IMR-90 (cell line): ENCODE measurements at regions not wholly inside any gene's neighbourhood (a gene's known extent, or its start where the extent isn't known, plus 50 kb on each side); places are given as distances from the start of the nearest gene placed in this dataset.
"Not testable (repeated sequence)": the region's sequence is repeated elsewhere in the genome, so short reads cannot be mapped to it uniquely, and the experiment has no call there.

Experiments
- ATAC-seq: fragments of 200-7000 bp; cut with Tn5 transposase; 2 replicates; pipeline ENCODE4 v1.9.1; 2020; ENCODE audit warnings: low read depth, mild to moderate bottlenecking, moderate library complexity
- BruUV-seq: library from RNA; stranded (reverse); fragments of 400-500 nt; replicated peaks from 2 replicates; lab custom pipeline; 2021; lab: Mats Ljungman, UMichigan
- CTCF ChIA-PET: fragments of 300-600 bp; formaldehyde crosslinking; extraction: SDS; loops from one replicate; lab custom pipeline; 2021; ENCODE audit warnings: antibody characterized with exemption; lab: Yijun Ruan, JAX
- POLR2A ChIA-PET: fragments of 300-600 bp; sonication (Branson Sonifier 250); formaldehyde crosslinking; loops from one replicate; lab custom pipeline; 2022; ENCODE audit warnings: antibody characterized with exemption; ENCODE audit not compliant: unreplicated experiment; lab: Charles Lee
- DNase-seq: peaks from one replicate; pipeline ENCODE4 v3.0.0; 2013
- H2AFZ ChIP-seq: replicated peaks from 2 replicates; pipeline ENCODE3; 2013; ENCODE audit warnings: low read length, mild to moderate bottlenecking; ENCODE audit not compliant: poor library complexity
- H2AK5ac ChIP-seq: 2 replicates; pipeline ENCODE4 v1.6.1; 2013; ENCODE audit warnings: low read depth, low read length, inconsistent platforms
- H2AK9ac ChIP-seq: replicated peaks from 2 replicates; pipeline ENCODE3; 2013; ENCODE audit warnings: mild to moderate bottlenecking, low read depth, low read length, moderate library complexity; ENCODE audit not compliant: poor library complexity
- H2BK120ac ChIP-seq: 2 replicates; pipeline ENCODE4 v1.6.1; 2013; ENCODE audit warnings: low read depth, low read length, inconsistent platforms
- H2BK15ac ChIP-seq: 3 replicates; pipeline ENCODE4 v1.6.1; 2013; ENCODE audit warnings: low read depth, low read length, inconsistent platforms
- H2BK20ac ChIP-seq: 2 replicates; pipeline ENCODE4 v1.6.1; 2013; ENCODE audit warnings: low read depth, mild to moderate bottlenecking, inconsistent platforms, low read length, moderate library complexity
- H2BK5ac ChIP-seq: 2 replicates; pipeline ENCODE4 v1.6.1; 2013; ENCODE audit warnings: mild to moderate bottlenecking, low read depth, low read length, inconsistent platforms; ENCODE audit not compliant: poor library complexity, severe bottlenecking
- H3K14ac ChIP-seq: replicated peaks from 2 replicates; pipeline ENCODE4 v1.6.1; 2013; ENCODE audit warnings: low read depth, low read length, inconsistent platforms
- H3K18ac ChIP-seq: 2 replicates; pipeline ENCODE4 v1.6.1; 2013; ENCODE audit warnings: low read depth, low read length, control low read depth
- H3K23ac ChIP-seq: 2 replicates; pipeline ENCODE4 v1.6.1; 2013; ENCODE audit warnings: low read depth, low read length, inconsistent platforms
- H3K27ac ChIP-seq: 2 replicates; pipeline ENCODE4 v1.5.1; 2013; ENCODE audit warnings: mild to moderate bottlenecking, control low read depth, low read length; ENCODE audit not compliant: insufficient read depth
- H3K27me3 ChIP-seq: 2 replicates; pipeline ENCODE4 v1.6.1; 2013; ENCODE audit warnings: low read length; ENCODE audit not compliant: control insufficient read depth, insufficient read depth
- H3K36me3 ChIP-seq: 2 replicates; pipeline ENCODE4 v1.6.1; 2013; ENCODE audit warnings: low read length, mixed read lengths; ENCODE audit not compliant: control insufficient read depth, insufficient read depth
- H3K4ac ChIP-seq: 2 replicates; pipeline ENCODE4 v1.6.1; 2013; ENCODE audit warnings: low read depth, low read length, inconsistent platforms
- H3K4me1 ChIP-seq: 2 replicates; pipeline ENCODE4 v1.6.1; 2013; ENCODE audit warnings: low read length, mixed read lengths; ENCODE audit not compliant: control insufficient read depth, insufficient read depth
- H3K4me2 ChIP-seq: 2 replicates; pipeline ENCODE4 v1.6.1; 2013; ENCODE audit warnings: low read depth, mild to moderate bottlenecking, control low read depth, low read length, moderate library complexity
- H3K4me3 ChIP-seq: 2 replicates; pipeline ENCODE4 v1.5.1; 2013; ENCODE audit warnings: low read depth, mild to moderate bottlenecking, control low read depth, low read length, moderate library complexity; ENCODE audit not compliant: insufficient read depth
- H3K56ac ChIP-seq: 2 replicates; pipeline ENCODE4 v1.6.1; 2013; ENCODE audit warnings: low read length, inconsistent platforms; ENCODE audit not compliant: insufficient read depth; ENCODE audit errors: extremely low read depth
- H3K79me1 ChIP-seq, 2 experiments: 2 replicates each; pipeline ENCODE4 v1.6.1; 2013; ENCODE audit warnings: low read length in 2 of 2, inconsistent platforms in 1 of 2, low read depth in 1 of 2
- H3K9ac ChIP-seq: 2 replicates; pipeline ENCODE4 v1.6.1; 2013; ENCODE audit warnings: low read depth, low read length, control low read depth
- H3K9me1 ChIP-seq: 2 replicates; pipeline ENCODE4 v1.6.1; 2013; ENCODE audit warnings: low read length, inconsistent platforms; ENCODE audit not compliant: insufficient read depth
- H3K9me3 ChIP-seq: 2 replicates; pipeline ENCODE4 v1.6.1; 2013; ENCODE audit warnings: low read length; ENCODE audit not compliant: control insufficient read depth, insufficient read depth
- H4K20me1 ChIP-seq: 2 replicates; pipeline ENCODE4 v1.6.1; 2013; ENCODE audit warnings: low read length, inconsistent platforms; ENCODE audit not compliant: insufficient read depth
- H4K5ac ChIP-seq: 2 replicates; pipeline ENCODE4 v1.6.1; 2013; ENCODE audit warnings: mild to moderate bottlenecking, low read depth, low read length, control low read depth
- H4K8ac ChIP-seq, 2 experiments: 2 replicates each; pipeline ENCODE4 v1.6.1; 2013; ENCODE audit warnings: low read depth in 2 of 2, low read length in 2 of 2, control low read depth in 1 of 2, inconsistent platforms in 1 of 2
- H4K91ac ChIP-seq: 2 replicates; pipeline ENCODE4 v1.6.1; 2013; ENCODE audit warnings: low read depth, low read length, inconsistent platforms; ENCODE audit not compliant: insufficient read depth
- NFE2L2 ChIP-seq: fragments of 150-350 bp; IDR thresholded peaks from 2 replicates; pipeline ENCODE4 v1.6.1; 2016; ENCODE audit warnings: low read depth, mild to moderate bottlenecking, low read length
- RAD21 ChIP-seq: IDR thresholded peaks from 2 replicates; pipeline ENCODE4 v1.6.1; 2012; ENCODE audit warnings: low read length, improper control_type of control experiment
- WGBS, 2 experiments: methylation state at CpG; one replicate each; pipeline versions ENCODE4 v1.1.5 to v1.1.7; 2013; ENCODE audit warnings: missing lambda C conversion rate in 2 of 2; ENCODE audit not compliant: insufficient read length in 1 of 2; ENCODE audit errors: extremely low coverage in 2 of 2; 5-methylcytosine and 5-hydroxymethylcytosine counted together
- dilution Hi-C: fragments of 300-500 bp; cut with HindIII; formaldehyde crosslinking; loops from one replicate; pipeline ENCODE4 v1.14.3; 2018; ENCODE audit warnings: low sequenced_read_pairs; ENCODE audit not compliant: unreplicated experiment
- in situ Hi-C: fragments of 300-500 bp; cut with MboI; formaldehyde crosslinking; loops from 3 replicates; pipeline ENCODE4 v1.14.3; 2019; ENCODE audit warnings: low sequenced_read_pairs, inconsistent platforms, mixed read lengths
- intact Hi-C: fragments of 100-400 bp; cut with micrococcal nuclease; formaldehyde crosslinking; loops from 2 replicates; pipeline ENCODE4 v1.10.0; 2022
- TF ChIP-seq, protein P1 (sequence below): fragments of 150-350 bp; IDR thresholded peaks from 2 replicates; pipeline ENCODE4 v1.6.1; 2017; ENCODE audit warnings: mild to moderate bottlenecking, antibody characterized with exemption, low read length, low read depth

DNA sequence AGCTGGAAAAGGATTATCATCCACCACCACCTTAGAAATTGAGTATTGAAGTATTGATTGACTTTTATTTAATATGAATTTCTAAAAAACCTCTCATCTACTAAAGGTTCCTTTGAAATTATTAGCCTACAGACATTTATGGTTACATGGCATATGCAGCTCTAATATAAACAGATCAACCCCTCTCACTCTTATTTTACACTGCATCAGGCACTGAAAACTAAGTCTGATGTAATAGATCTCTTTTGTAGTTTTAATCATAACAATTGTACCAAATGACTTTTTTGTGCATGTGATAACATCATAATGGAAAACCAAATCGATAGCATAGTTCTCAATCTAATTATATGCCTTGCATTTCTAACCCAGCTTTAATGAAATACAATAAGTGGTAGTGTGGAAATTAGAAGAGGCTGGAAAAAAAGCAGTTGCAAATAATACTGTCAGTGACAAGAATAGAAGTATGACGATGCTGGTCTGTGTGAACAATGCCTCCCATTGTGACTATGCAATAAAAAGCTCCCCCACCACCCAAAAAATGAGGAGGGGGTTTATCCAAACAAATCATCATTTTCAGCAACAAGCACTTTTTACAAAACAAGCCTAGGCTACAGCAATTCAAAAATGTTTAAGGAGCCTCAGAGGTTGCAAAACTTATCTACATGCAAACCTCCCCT, 426.5 kb upstream of the NFIA start:
- peaks cover 8% of the 10 kb centered on the region for H3K9me3 ChIP-seq
- CTCF ChIA-PET, result no interaction called here

DNA sequence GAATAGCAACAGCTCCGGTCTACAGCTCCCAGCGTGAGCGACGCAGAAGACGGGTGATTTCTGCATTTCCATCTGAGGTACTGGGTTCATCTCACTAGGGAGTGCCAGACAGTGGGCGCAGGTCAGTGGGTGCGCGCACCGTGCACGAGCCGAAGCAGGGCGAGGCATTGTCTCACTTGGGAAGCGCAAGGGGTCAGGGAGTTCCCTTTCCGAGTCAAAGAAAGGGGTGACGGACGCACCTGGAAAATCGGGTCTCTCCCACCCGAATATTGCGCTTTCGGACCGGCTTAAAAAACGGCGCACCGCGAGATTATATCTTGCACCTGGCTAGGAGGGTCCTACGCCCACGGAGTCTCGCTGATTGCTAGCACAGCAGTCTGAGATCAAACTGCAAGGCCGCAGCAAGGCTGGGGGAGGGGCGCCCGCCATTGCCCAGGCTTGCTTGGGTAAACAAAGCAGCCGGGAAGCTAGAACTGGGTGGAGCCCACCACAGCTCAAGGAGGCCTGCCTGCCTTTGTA, 442.3 kb upstream of the NFIA start:
- DNase-seq, H3K56ac ChIP-seq, H4K20me1 ChIP-seq, BruUV-seq, H2BK5ac ChIP-seq, H3K36me3 ChIP-seq, CTCF ChIA-PET, dilution Hi-C loops, H3K14ac ChIP-seq, in situ Hi-C loops, H3K27me3 ChIP-seq, H2AK5ac ChIP-seq, H3K4me3 ChIP-seq, H3K9me1 ChIP-seq, H3K9ac ChIP-seq, H4K5ac ChIP-seq, H3K4me2 ChIP-seq, H3K9me3 ChIP-seq, H3K23ac ChIP-seq, H3K4me1 ChIP-seq, H2BK120ac ChIP-seq, H4K91ac ChIP-seq, ATAC-seq, POLR2A ChIA-PET, H3K18ac ChIP-seq, H3K79me1 ChIP-seq, H3K27ac ChIP-seq, H4K8ac ChIP-seq, H2BK20ac ChIP-seq, H3K4ac ChIP-seq, H2AFZ ChIP-seq, H2AK9ac ChIP-seq, intact Hi-C loops, H2BK15ac ChIP-seq: not testable (repeated sequence)
- 90% methylated on average over 13 of the region's 32 CpGs; no CpG with 5 or more reads in 1 of the 2 experiments for WGBS, 2 experiments

More for the DNA sequence above, 426.5 kb upstream of the NFIA start:
- H2AK9ac ChIP-seq, result no peak overlapping the region
- no peak overlapping the region for H2BK120ac ChIP-seq
- no peaks in the 10 kb centered on the region for H3K79me1 ChIP-seq
- TF ChIP-seq RAD21, result no peak
- TF ChIP-seq, protein P1, sequence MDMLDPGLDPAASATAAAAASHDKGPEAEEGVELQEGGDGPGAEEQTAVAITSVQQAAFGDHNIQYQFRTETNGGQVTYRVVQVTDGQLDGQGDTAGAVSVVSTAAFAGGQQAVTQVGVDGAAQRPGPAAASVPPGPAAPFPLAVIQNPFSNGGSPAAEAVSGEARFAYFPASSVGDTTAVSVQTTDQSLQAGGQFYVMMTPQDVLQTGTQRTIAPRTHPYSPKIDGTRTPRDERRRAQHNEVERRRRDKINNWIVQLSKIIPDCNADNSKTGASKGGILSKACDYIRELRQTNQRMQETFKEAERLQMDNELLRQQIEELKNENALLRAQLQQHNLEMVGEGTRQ, result no peak
- no peak for TF ChIP-seq NFE2L2
- no peak overlapping the region for H4K5ac ChIP-seq
- ATAC-seq (no peak), DNase-seq (no peak)
- dilution Hi-C loops (no loop called here), intact Hi-C loops (no loop called here), in situ Hi-C loops (no loop called here)
- WGBS, 2 experiments, result no CpG with 5 or more reads among the region's 2 CpGs
- POLR2A ChIA-PET, result no interaction called here
- no peak overlapping the region for H3K4me2 ChIP-seq
- no peaks in the 10 kb centered on the region for H3K9me1 ChIP-seq
- no peak overlapping the region for H3K9ac ChIP-seq
- no peak overlapping the region for H3K4ac ChIP-seq
- no peak overlapping the region for H3K18ac ChIP-seq
- H2BK15ac ChIP-seq, result no peak overlapping the region
- no peak overlapping the region for H2BK20ac ChIP-seq
- H3K4me1 ChIP-seq, result no peaks in the 10 kb centered on the region
- H4K8ac ChIP-seq, result no peak overlapping the region
- no peak overlapping the region for H3K14ac ChIP-seq
- no peak overlapping the region for H4K91ac ChIP-seq
- no peak overlapping the region for H2BK5ac ChIP-seq
- H4K20me1 ChIP-seq, result no peaks in the 10 kb centered on the region
- no peaks in the 10 kb centered on the region for H3K36me3 ChIP-seq
- no TSS peak for BruUV-seq
- no peak overlapping the region for H3K27ac ChIP-seq
- no peaks in the 10 kb centered on the region for H3K27me3 ChIP-seq
- H2AK5ac ChIP-seq, result no peak overlapping the region
- H3K23ac ChIP-seq, result no peak overlapping the region
- H3K4me3 ChIP-seq, result no peak overlapping the region
- no peak overlapping the region for H2AFZ ChIP-seq
- no peak overlapping the region for H3K56ac ChIP-seq
